A549 (cell line): ENCODE measurements at regions not wholly inside any gene's neighbourhood (a gene's known extent, or its start where the extent isn't known, plus 50 kb on each side); places are given as distances from the start of the nearest gene placed in this dataset.

Experiments used
- BHLHE40 ChIP-seq: IDR thresholded peaks from 2 replicates; pipeline ENCODE4 v1.6.1; 2012; ENCODE audit warnings: low read depth, low read length, inconsistent platforms
- CTCF ChIP-seq: fragments of >200 bp; sonication (Bioruptor Twin); formaldehyde crosslinking; IDR thresholded peaks from 3 replicates; pipeline ENCODE4 v1.5.1; 2016

- TF ChIP-seq BHLHE40 (no peak), CTCF (no peak)
These were observed 752.8 kb downstream of the LIG4 start for GRCh38 chr13:107462501-107462900.
